ENCODE measurements at regions not wholly inside any gene's neighbourhood (a gene's known extent, or its start where the extent isn't known, plus 50 kb on each side); places are given as distances from the start of the nearest gene placed in this dataset.

- TF ChIP-seq, protein P1, sequence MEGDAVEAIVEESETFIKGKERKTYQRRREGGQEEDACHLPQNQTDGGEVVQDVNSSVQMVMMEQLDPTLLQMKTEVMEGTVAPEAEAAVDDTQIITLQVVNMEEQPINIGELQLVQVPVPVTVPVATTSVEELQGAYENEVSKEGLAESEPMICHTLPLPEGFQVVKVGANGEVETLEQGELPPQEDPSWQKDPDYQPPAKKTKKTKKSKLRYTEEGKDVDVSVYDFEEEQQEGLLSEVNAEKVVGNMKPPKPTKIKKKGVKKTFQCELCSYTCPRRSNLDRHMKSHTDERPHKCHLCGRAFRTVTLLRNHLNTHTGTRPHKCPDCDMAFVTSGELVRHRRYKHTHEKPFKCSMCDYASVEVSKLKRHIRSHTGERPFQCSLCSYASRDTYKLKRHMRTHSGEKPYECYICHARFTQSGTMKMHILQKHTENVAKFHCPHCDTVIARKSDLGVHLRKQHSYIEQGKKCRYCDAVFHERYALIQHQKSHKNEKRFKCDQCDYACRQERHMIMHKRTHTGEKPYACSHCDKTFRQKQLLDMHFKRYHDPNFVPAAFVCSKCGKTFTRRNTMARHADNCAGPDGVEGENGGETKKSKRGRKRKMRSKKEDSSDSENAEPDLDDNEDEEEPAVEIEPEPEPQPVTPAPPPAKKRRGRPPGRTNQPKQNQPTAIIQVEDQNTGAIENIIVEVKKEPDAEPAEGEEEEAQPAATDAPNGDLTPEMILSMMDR (IDR thresholded peaks at IDR 0.05; ENCODE audit: extremely low read depth in 1 of 2, insufficient read depth in 1 of 2, low read depth in 1 of 2, low read length in 2 of 2), result no peak
- TF ChIP-seq MYC (IDR thresholded peaks at IDR 0.05; ENCODE audit: low read depth, low read length) (no peak), EZH2 (IDR thresholded peaks at IDR 0.05; ENCODE audit: borderline replicate concordance, low read depth, low read length, severe bottlenecking) (no peak), POLR2A (IDR thresholded peaks at IDR 0.05; ENCODE audit: low read depth, low read length) (no peak), FOS (IDR thresholded peaks at IDR 0.05; ENCODE audit: borderline replicate concordance, insufficient read depth, low read length) (no peak), POLR2AphosphoS5 (IDR thresholded peaks at IDR 0.05; ENCODE audit: insufficient read depth, low read depth, low read length) (no peak)
Measured at GRCh38 chr6:170062209-170062914, 228.5 kb downstream of the DLL1 start.
